ENCODE measurements at regions not wholly inside any gene's neighbourhood (a gene's known extent, or its start where the extent isn't known, plus 50 kb on each side); places are given as distances from the start of the nearest gene placed in this dataset.

DNA sequence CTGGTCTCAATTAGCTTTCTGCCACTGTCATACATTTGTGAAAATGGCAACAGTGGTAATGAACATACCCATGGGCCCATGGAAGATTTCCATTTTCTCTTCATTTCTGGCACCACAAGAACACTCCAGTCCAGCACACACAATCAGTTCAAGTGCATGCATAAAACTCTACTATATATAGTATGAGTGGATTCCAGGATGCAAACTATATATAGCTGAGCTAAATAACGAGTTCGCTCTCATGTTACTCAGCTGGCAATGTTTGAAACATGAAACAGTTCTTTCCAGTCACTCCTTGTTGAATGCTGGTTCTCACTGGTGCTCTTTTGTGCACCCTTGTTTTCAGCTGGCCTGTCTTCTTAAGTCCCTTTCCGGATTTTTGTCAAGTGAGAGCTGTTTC is 75.2 kb upstream of the DHX40 start:
- TF ChIP-seq, protein P1, sequence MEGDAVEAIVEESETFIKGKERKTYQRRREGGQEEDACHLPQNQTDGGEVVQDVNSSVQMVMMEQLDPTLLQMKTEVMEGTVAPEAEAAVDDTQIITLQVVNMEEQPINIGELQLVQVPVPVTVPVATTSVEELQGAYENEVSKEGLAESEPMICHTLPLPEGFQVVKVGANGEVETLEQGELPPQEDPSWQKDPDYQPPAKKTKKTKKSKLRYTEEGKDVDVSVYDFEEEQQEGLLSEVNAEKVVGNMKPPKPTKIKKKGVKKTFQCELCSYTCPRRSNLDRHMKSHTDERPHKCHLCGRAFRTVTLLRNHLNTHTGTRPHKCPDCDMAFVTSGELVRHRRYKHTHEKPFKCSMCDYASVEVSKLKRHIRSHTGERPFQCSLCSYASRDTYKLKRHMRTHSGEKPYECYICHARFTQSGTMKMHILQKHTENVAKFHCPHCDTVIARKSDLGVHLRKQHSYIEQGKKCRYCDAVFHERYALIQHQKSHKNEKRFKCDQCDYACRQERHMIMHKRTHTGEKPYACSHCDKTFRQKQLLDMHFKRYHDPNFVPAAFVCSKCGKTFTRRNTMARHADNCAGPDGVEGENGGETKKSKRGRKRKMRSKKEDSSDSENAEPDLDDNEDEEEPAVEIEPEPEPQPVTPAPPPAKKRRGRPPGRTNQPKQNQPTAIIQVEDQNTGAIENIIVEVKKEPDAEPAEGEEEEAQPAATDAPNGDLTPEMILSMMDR (IDR thresholded peaks at IDR 0.05; ENCODE audit: poor library complexity, severe bottlenecking): no peak
- TF ChIP-seq POLR2AphosphoS5 (IDR thresholded peaks at IDR 0.05) (no peak), EZH2 (IDR thresholded peaks at IDR 0.05; ENCODE audit: borderline replicate concordance, insufficient read depth, low read length, poor library complexity, severe bottlenecking) (no peak), TAF1 (IDR thresholded peaks at IDR 0.05; ENCODE audit: low read depth) (no peak), MXI1 (conservative IDR thresholded peaks at IDR 0.05; ENCODE audit: poor library complexity, severe bottlenecking) (no peak), SMC3 (conservative IDR thresholded peaks at IDR 0.05; ENCODE audit: poor library complexity) (no peak), EP300 (conservative IDR thresholded peaks at IDR 0.05; ENCODE audit: poor library complexity, severe bottlenecking) (no peak), RAD21 (conservative IDR thresholded peaks at IDR 0.05) (no peak)
- TF ChIP-seq, protein P2, sequence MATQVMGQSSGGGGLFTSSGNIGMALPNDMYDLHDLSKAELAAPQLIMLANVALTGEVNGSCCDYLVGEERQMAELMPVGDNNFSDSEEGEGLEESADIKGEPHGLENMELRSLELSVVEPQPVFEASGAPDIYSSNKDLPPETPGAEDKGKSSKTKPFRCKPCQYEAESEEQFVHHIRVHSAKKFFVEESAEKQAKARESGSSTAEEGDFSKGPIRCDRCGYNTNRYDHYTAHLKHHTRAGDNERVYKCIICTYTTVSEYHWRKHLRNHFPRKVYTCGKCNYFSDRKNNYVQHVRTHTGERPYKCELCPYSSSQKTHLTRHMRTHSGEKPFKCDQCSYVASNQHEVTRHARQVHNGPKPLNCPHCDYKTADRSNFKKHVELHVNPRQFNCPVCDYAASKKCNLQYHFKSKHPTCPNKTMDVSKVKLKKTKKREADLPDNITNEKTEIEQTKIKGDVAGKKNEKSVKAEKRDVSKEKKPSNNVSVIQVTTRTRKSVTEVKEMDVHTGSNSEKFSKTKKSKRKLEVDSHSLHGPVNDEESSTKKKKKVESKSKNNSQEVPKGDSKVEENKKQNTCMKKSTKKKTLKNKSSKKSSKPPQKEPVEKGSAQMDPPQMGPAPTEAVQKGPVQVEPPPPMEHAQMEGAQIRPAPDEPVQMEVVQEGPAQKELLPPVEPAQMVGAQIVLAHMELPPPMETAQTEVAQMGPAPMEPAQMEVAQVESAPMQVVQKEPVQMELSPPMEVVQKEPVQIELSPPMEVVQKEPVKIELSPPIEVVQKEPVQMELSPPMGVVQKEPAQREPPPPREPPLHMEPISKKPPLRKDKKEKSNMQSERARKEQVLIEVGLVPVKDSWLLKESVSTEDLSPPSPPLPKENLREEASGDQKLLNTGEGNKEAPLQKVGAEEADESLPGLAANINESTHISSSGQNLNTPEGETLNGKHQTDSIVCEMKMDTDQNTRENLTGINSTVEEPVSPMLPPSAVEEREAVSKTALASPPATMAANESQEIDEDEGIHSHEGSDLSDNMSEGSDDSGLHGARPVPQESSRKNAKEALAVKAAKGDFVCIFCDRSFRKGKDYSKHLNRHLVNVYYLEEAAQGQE (IDR thresholded peaks at IDR 0.05; ENCODE audit: borderline replicate concordance): no peak

All from neural cell (in vitro differentiated cells).